ENCODE measurements at regions not wholly inside any gene's neighbourhood (a gene's known extent, or its start where the extent isn't known, plus 50 kb on each side); places are given as distances from the start of the nearest gene placed in this dataset.
A peak's percentile ranks its signal among the peaks of the same experiment; 100 is the strongest.

GRCh38 chr15:37701230-37701629 lies 233.2 kb upstream of the TMCO5A start:
- no peak for DNase-seq (ENCODE audit: low spot score)

- DNase-seq (ENCODE audit: low spot score) = no peak
Measured at GRCh38 chr15:37709669-37710068, 224.8 kb upstream of the TMCO5A start.

- DNase-seq (ENCODE audit: low spot score) = no peak
Measured at GRCh38 chr15:37715101-37715500, 219.3 kb upstream of the TMCO5A start.

- DNase-seq (ENCODE audit: low spot score) = no peak
Measured at GRCh38 chr15:37720267-37720666, 214.2 kb upstream of the TMCO5A start.

- no peak for DNase-seq (ENCODE audit: low spot score)
Measured at GRCh38 chr15:37731146-37731746, 203.2 kb upstream of the TMCO5A start.

DNA sequence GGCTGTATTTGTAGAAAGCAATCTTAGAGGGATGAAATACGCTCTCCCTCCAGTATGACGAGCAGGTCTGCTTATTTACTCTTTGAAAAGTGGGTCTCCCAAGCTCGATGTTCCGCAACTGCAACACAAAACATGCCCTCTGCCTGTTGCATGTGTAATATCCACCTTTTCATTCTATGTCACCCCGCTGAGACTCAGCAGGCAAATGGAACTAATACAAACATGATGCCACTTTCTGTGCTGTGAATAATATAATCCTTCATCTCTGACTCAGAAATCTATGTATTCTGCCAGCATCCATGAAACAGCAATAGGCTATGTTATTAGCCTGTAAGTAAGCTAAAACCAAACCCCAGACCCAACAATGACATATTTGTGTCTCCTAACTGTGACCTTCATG lies 200.8 kb upstream of the TMCO5A start:
- no peak for DNase-seq (ENCODE audit: low spot score)

GRCh38 chr15:37740623-37741141 lies 193.8 kb upstream of the TMCO5A start:
- no peak for DNase-seq (ENCODE audit: low spot score)

DNA sequence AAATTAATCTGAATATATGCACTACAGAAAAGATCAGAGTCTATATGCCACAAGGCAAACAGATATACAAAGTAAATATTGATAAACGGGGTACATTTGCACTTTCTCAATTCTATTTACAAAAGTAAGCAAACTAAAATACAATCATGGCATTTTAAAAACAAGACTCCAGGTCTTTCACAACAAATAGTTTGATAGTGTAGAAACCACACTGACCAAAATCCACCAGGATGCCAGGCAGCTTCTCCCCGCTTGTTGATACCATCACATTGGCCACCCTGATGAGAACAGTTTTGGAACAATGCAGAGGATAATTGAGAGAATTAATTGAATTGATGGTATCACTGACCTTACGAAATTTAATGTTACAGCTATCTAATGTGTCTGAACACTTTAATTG lies 190.6 kb upstream of the TMCO5A start:
- no peak for DNase-seq (ENCODE audit: low spot score)

GRCh38 chr15:37744521-37744920 lies 189.9 kb upstream of the TMCO5A start:
- no peak for DNase-seq (ENCODE audit: low spot score)

- no peak for DNase-seq (ENCODE audit: low spot score)
Measured at GRCh38 chr15:37751401-37751800, 183.0 kb upstream of the TMCO5A start.

DNA sequence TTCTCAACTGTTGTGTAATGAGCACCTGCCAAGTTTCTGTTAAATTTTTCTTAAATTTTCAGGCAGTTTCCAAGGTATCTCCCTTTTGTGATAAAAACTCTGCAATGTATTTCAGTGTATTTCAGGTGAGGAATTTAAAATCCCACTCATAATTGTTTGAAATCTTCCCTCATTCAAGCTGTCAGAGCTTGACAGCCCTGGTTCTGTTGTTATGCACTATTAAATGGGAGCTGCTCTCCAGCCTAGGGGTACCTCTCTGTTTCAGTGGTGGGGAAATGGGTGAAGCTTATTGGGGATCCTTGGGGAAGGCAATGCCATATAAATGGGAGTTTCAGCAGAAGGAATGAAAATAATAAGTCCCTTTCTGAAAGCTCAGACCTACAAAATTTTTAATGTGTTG lies 178.0 kb upstream of the TMCO5A start:
- no peak for DNase-seq (ENCODE audit: low spot score)

- DNase-seq (ENCODE audit: low spot score) = no peak
Measured at GRCh38 chr15:37758412-37758811, 176.0 kb upstream of the TMCO5A start.

- DNase-seq (ENCODE audit: low spot score) = peak; percentile 63
Measured at GRCh38 chr15:37764733-37765191, 169.7 kb upstream of the TMCO5A start.

- peak; percentile 9 for DNase-seq (ENCODE audit: low spot score)
Measured at GRCh38 chr15:37765786-37766185, 168.7 kb upstream of the TMCO5A start.

- no peak for DNase-seq (ENCODE audit: low spot score)
Measured at GRCh38 chr15:37767841-37768455, 166.5 kb upstream of the TMCO5A start.

DNA sequence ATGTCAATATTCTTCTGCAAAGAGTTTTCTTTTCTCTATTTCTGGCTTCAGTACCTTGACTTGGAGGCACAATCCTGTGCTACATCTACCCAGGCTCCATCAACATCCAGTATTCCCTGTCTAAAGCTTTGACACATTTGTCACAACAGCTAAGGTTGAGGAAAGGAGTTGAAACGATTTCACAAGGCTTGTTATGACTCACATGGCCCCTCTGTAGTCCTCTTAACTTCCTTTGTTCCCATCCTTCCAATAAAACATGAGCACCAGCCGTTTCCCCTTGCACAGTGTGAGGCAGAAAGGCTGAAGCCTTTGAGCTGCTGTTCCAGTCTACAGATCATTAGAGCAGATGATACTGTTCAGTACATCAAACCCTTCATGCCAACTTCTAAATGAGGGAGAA lies 163.0 kb upstream of the TMCO5A start:
- peak; percentile 16 for DNase-seq (ENCODE audit: low spot score)

GRCh38 chr15:37773111-37773860 lies 161.2 kb upstream of the TMCO5A start:
- no peak for DNase-seq (ENCODE audit: low spot score)

- DNase-seq (ENCODE audit: low spot score) = no peak
Measured at GRCh38 chr15:37774961-37775360, 159.5 kb upstream of the TMCO5A start.

DNA sequence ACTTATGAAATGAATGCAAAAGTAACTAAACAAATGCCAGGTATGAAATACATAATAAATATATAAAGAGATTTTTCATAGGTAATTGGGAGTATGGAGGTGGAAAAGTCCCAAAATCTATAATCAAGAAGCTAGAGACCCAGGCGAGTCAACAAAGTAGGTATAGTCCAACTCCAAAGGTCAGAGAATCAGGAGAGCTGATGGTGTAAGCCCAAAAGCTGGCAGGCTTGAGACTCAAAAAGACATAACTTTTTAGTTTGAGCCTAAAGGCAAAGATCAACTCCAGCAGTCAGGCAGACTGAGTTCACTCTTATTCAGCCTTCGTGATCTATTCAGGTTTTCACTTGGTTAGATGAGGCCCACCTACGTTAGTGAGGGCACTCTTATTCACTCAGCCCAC lies 157.4 kb upstream of the TMCO5A start:
- no peak for DNase-seq (ENCODE audit: low spot score)

GRCh38 chr15:37783290-37783689 lies 151.2 kb upstream of the TMCO5A start:
- no peak for DNase-seq (ENCODE audit: low spot score)

DNA sequence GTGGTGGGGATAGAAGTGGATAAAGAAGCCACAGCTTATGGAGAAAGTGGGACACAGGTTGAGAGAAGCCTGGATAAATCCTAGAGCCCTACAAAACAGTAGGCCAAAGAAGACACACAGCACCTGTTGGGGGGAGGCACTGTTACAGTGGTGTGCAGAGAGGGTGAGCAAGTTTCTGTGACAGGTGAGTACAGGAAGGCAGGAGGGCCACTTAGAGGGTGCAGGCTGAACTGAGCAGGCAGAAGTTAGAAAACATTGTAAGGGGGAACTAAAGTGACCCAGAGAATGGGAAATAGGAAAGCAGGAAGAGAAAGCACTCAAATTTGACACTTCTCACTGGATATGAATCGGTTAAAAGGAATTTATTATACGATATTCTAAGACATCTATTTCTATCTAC lies 146.1 kb upstream of the TMCO5A start:
- no peak for DNase-seq (ENCODE audit: low spot score)

GRCh38 chr15:37788767-37789396 lies 145.6 kb upstream of the TMCO5A start:
- no peak for DNase-seq (ENCODE audit: low spot score)

DNA sequence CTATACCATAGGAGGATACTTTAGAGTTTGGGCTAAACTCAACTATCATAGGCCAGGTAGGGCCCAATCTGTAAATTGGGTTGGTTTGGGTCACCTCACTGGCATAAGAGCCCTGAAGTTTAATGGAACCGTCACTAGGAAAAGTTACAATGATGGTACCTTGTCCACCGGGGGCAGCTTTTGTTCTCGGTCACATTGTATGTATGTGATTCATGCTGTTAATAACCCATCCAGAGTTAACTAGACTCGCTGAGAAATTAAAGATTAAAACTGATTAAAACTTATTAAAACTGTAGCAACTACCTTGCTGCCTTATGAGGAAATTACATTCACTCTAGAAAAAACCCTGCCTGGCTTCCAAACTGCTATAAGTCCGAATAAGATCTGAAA lies 145.0 kb upstream of the TMCO5A start:
- DNase-seq (ENCODE audit: low spot score) = peak; percentile 55
